Activated naive CD4-positive, alpha-beta T cell treated with anti-CD3 and anti-CD28 coated beads for 36 hours (primary cell): ENCODE measurements at regions not wholly inside any gene's neighbourhood (a gene's known extent, or its start where the extent isn't known, plus 50 kb on each side); places are given as distances from the start of the nearest gene placed in this dataset.

Experiments used
- CTCF ChIA-PET: fragments of 350-600 bp; sonication (Branson Sonifier 250); formaldehyde crosslinking; loops from one replicate; lab custom pipeline; 2021; ENCODE audit warnings: antibody characterized with exemption; lab: Charles Lee
- DNase-seq: peaks from one replicate; pipeline ENCODE4 v3.0.0-alpha.2; 2020
- H3K27ac Mint-ChIP-seq: one replicate; pipeline ENCODE4 v1.8.0; 2021; ENCODE audit warnings: mild to moderate bottlenecking, mixed read lengths
- H3K27me3 Mint-ChIP-seq: one replicate; pipeline ENCODE4 v1.8.0; 2021; ENCODE audit warnings: low read depth, mixed read lengths
- H3K36me3 Mint-ChIP-seq: one replicate; pipeline ENCODE4 v1.8.0; 2021; ENCODE audit warnings: low read depth, mixed read lengths
- H3K4me1 Mint-ChIP-seq: one replicate; pipeline ENCODE4 v1.8.0; 2021; ENCODE audit warnings: low read depth, mixed read lengths
- H3K4me3 Mint-ChIP-seq: one replicate; pipeline ENCODE4 v1.8.0; 2021; ENCODE audit warnings: mild to moderate bottlenecking, moderate library complexity, mixed read lengths
- H3K9me3 Mint-ChIP-seq: one replicate; pipeline ENCODE4 v1.8.0; 2021; ENCODE audit warnings: mixed read lengths
- intact Hi-C: fragments of 100-400 bp; cut with micrococcal nuclease; formaldehyde crosslinking; loops from one replicate; pipeline ENCODE4 v1.15.1; 2023

DNA sequence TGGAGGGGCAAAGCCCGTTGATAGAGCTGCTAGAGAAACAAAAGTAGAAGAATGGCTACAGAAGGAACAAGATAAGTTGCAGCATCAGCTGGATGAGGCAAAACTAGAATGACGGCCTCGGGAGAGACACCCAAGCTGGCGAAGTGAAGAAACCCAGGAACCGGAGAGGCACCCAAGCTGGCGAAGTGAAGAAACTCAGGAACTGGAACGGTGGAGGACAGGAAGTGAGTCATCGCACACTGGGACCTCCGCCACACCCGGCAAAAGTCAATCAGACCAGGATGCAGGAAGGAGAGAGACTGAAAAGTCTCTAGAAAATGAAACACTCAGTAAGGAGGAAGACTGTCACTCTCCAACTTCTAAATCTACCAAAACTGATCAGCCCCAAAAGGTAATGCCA, 133.0 kb upstream of the NEBL start:
- CTCF ChIA-PET: interaction anchor here (1.4 kb wide), 1 partner anchor 9 kb away, joined by 4 read pairs; no protein-coding TSS in a partner anchor
- Mint-ChIP-seq H3K27me3 (peaks cover 3% of the 10 kb centered on the region), H3K36me3 (no peaks in the 10 kb centered on the region), H3K9me3 (no peaks in the 10 kb centered on the region), H3K4me3 (no peak overlapping the region), H3K27ac (no peak overlapping the region), H3K4me1 (no peaks in the 10 kb centered on the region)
- no peak for DNase-seq
- intact Hi-C loops: no loop called here

DNA sequence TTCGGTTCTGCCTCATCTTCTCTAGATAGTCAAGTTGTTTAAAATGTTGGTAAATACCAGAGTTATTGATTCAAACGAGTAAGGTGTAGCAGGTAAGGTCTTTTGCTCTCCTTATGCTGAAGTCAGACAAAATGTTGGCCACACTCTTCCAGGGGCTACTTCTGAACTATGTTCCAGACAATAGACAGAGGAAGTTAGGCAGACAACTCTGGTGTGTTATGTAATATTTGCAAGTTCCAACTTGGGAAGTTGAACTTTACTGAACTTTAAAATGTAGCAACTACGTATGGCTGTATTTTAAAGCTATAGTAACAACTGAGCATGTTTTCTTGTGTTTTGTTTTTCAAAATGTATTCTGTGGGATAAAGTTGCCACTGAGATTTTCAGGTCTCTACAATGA, 125.7 kb upstream of the NEBL start:
- Mint-ChIP-seq H3K4me1 (no peaks in the 10 kb centered on the region), H3K27ac (no peak overlapping the region), H3K36me3 (no peaks in the 10 kb centered on the region), H3K27me3 (no peaks in the 10 kb centered on the region), H3K9me3 (no peaks in the 10 kb centered on the region), H3K4me3 (no peak overlapping the region)
- CTCF ChIA-PET: no interaction called here
- no peak for DNase-seq
- intact Hi-C loops: no loop called here

DNA sequence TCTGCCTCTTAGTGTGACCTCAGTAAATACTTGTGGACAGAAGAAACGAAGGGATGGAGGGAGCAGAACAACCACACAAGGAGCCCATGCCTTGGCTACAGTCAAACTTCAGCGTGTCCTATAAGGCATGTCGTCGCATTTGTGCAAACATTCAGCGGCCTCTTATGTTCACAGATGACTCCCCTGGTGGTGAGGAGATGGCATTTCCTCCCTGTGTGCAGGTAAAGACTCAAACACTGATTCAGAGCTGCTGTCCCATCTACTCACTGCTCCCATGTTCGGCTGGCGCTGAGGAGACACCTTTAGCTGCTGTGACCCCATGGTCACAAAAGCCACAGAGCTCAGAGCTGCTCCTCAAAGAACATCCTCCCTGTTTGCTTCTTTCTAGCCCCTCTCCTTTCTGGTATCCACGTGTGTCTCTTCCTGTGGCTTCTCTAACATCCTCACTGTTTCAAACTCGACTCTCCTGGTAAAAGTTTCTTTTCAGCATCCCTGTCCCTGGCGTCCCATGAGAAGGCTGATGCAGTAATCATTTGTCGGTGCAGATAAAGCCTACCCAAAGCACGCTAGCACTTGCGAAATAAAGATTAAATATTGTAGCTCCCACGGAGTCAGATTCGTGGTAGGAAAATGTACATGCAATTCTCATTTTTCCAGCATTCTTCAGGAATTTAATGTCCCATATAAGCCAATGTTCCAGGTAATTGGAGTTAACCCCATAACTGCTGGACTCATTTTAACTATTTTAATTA, 124.9 kb upstream of the NEBL start:
- Mint-ChIP-seq H3K4me1 (no peaks in the 10 kb centered on the region), H3K4me3 (no peak overlapping the region), H3K27ac (no peak overlapping the region), H3K36me3 (no peaks in the 10 kb centered on the region), H3K9me3 (no peaks in the 10 kb centered on the region), H3K27me3 (no peaks in the 10 kb centered on the region)
- intact Hi-C loops: no loop called here
- CTCF ChIA-PET: no interaction called here
- DNase-seq: no peak

DNA sequence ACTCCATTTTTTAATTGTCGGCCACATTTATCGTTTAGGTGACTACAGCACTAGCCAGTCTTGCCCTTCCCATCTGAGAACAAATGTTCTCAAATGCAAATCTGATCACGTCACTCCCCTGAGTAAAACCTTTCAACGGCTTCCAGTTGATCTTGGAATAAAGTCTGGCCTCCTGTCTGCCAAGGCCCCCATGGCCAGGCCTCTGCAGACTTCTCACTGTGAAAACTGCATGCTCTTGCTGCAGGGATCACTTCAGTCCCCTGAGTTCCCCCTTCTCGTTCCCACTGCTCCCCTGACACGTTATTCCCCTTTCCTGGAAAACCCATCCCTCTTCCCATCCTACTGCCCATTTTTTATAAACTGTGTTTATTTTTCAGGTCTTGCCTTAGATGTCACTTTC, 124.1 kb upstream of the NEBL start:
- DNase-seq: no peak
- Mint-ChIP-seq H3K27me3 (no peaks in the 10 kb centered on the region), H3K36me3 (no peaks in the 10 kb centered on the region), H3K27ac (no peak overlapping the region), H3K9me3 (no peaks in the 10 kb centered on the region), H3K4me3 (no peak overlapping the region), H3K4me1 (no peaks in the 10 kb centered on the region)
- intact Hi-C loops: no loop called here
- CTCF ChIA-PET: interaction anchor here (1.2 kb wide), 1 partner anchor 9 kb away, joined by 4 read pairs; no protein-coding TSS in a partner anchor

DNA sequence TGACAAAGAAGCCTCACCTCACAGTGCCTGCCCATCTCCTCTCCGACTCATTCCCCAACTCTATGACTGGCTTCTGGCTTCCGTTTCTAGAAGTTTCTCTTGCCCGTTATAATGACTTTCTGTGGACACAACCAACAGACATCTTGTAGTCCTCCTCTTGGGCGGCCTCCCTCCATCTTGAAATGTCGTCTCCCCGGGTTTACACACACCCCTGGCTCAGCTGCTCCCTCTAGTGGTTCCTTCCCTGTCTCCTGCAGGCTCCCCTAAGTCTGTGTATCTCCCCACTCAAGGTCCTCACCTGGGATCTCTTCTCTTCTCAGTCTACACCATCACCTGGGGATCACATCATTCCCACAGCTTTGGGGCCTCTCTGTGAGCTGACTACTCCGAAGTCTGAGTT, 123.4 kb upstream of the NEBL start:
- no peak overlapping the region for H3K4me3 Mint-ChIP-seq
- DNase-seq: peak; percentile 41
- no peaks in the 10 kb centered on the region for H3K36me3 Mint-ChIP-seq
- H3K9me3 Mint-ChIP-seq: no peaks in the 10 kb centered on the region
- no peak overlapping the region for H3K27ac Mint-ChIP-seq
- CTCF ChIA-PET: interaction anchor here (0.8 to 1.2 kb wide), 2 partner anchors 9 to 291 kb away, joined by 4 read pairs; no protein-coding TSS in a partner anchor
- H3K27me3 Mint-ChIP-seq: no peaks in the 10 kb centered on the region
- intact Hi-C loops: no loop called here
- no peaks in the 10 kb centered on the region for H3K4me1 Mint-ChIP-seq

DNA sequence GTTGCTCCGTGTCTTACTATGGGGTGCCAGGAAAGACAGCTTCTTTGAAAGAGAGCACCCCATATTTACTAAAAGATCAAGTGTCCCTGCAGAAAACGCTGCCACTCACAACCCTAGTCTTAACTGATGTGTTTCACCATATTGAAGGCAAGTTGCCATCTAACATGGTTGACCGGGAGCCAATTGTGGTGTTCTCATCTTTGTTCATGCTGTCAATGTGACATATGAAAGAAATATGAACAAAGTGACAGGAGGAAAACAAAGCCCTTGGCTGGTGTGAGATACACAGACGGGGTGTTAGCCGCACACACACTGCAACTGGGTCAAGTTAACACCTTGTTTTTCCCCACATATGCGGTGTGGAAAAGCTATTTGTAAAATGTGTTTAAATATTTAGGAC, 122.3 kb upstream of the NEBL start:
- intact Hi-C loops: no loop called here
- Mint-ChIP-seq H3K27ac (no peak overlapping the region), H3K4me3 (no peak overlapping the region)

DNA sequence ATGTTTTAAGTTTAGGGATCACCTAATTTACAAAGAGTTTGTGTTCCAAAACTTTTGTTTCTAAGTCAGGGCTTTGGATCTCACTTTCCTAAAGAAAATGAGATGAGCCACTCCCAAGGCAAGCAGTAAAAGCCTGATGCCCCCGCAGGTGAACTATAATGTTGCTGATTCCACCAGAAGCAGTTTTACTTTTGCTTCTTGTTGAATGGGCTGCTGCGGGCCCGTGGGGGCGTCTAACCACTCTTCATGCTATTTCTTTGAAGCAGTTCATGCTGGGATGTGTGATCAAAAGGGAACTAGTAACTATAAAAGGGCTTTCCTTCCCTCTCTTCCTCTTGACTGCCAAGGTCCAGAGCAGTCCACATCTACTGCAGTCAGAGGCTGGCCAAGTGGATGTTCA, 118.7 kb upstream of the NEBL start:
- CTCF ChIA-PET: no interaction called here
- Mint-ChIP-seq H3K36me3 (no peaks in the 10 kb centered on the region), H3K4me3 (no peak overlapping the region), H3K27me3 (no peaks in the 10 kb centered on the region), H3K27ac (no peak overlapping the region), H3K9me3 (no peaks in the 10 kb centered on the region), H3K4me1 (no peaks in the 10 kb centered on the region)
- intact Hi-C loops: no loop called here
- DNase-seq: no peak

More for the DNA sequence above, 122.3 kb upstream of the NEBL start:
- H3K4me1 Mint-ChIP-seq: no peaks in the 10 kb centered on the region
- H3K36me3 Mint-ChIP-seq: no peaks in the 10 kb centered on the region
- H3K27me3 Mint-ChIP-seq: no peaks in the 10 kb centered on the region
- CTCF ChIA-PET: no interaction called here
- no peak for DNase-seq
- no peaks in the 10 kb centered on the region for H3K9me3 Mint-ChIP-seq

DNA sequence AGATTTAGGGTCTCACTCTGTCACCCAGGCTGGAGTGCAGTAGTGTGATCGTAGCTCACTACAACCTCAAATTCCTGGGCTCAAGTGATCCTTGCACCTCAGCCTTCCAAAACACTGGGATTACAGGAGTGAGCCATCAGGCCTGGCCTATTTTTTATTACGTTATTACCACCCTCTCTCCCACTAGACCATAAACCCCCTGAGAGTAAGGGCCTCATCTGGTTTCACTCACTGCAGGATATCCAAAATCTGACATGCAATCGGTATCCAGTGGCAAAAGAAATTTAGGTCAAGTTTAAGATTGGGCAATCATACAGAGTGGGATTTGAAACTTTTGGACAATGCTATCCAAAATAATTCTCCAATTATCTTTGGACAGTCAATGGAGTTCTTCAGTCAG, 117.0 kb upstream of the NEBL start:
- H3K27ac Mint-ChIP-seq: no peak overlapping the region
- no peak overlapping the region for H3K4me3 Mint-ChIP-seq
- intact Hi-C loops: no loop called here
- H3K9me3 Mint-ChIP-seq: no peaks in the 10 kb centered on the region
- no peak for DNase-seq
- CTCF ChIA-PET: no interaction called here
- H3K27me3 Mint-ChIP-seq: no peaks in the 10 kb centered on the region
- H3K36me3 Mint-ChIP-seq: no peaks in the 10 kb centered on the region
- no peaks in the 10 kb centered on the region for H3K4me1 Mint-ChIP-seq

DNA sequence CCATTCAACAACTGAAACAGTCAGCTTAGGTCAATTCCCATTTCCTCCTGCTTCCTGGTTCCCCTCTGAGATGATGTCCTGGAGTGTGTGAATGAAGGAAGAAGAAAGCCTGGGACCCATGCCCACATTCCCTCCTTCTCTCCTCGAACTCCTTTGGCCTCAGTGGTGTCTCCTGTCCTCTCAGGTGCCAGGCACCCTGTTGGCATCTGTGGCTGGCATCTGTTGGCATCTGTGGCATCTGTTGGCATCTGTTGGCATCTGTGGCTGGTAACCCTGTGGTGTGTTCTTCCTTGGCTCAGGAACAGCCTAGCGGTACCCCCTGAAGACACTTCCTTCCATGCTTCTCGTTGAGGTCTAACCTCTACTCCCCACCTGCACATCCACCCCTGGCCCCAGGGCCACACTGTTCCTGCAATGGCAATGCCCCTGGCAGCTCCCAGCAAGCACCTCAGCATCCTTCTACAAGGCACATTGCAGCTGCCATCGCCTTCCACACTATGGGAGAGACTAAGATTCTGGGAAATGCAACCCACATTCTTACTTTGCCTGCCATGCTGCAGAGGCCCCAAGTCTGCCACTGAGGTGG, 114.4 kb upstream of the NEBL start:
- no peaks in the 10 kb centered on the region for H3K9me3 Mint-ChIP-seq
- CTCF ChIA-PET: no interaction called here
- no peaks in the 10 kb centered on the region for H3K4me1 Mint-ChIP-seq
- no peak overlapping the region for H3K27ac Mint-ChIP-seq
- no peak for DNase-seq
- intact Hi-C loops: no loop called here
- H3K27me3 Mint-ChIP-seq: peaks cover 5% of the 10 kb centered on the region
- no peak overlapping the region for H3K4me3 Mint-ChIP-seq
- no peaks in the 10 kb centered on the region for H3K36me3 Mint-ChIP-seq

DNA sequence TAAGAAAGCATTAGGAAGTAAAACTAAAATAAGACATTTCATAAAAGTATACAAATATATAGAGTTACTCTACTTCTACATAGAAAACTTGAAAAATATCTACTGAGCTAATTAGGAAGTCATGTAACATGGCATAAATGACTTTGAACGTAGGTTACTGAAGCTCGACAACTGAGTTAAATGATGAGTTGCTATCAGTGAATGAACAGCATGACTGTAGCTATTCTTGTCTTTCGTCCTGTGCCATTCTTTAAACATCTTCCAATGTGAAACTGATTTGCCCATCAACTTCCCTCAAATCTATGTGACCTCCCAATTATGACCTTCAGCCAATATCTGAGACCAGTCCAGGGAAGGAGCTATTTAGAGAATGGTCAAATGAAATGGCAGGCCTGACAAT, 113.5 kb upstream of the NEBL start:
- Mint-ChIP-seq H3K4me1 (no peaks in the 10 kb centered on the region), H3K36me3 (no peaks in the 10 kb centered on the region), H3K27me3 (peaks cover 5% of the 10 kb centered on the region), H3K27ac (no peak overlapping the region), H3K4me3 (no peak overlapping the region), H3K9me3 (no peaks in the 10 kb centered on the region)
- intact Hi-C loops: no loop called here
- CTCF ChIA-PET: no interaction called here
- no peak for DNase-seq

DNA sequence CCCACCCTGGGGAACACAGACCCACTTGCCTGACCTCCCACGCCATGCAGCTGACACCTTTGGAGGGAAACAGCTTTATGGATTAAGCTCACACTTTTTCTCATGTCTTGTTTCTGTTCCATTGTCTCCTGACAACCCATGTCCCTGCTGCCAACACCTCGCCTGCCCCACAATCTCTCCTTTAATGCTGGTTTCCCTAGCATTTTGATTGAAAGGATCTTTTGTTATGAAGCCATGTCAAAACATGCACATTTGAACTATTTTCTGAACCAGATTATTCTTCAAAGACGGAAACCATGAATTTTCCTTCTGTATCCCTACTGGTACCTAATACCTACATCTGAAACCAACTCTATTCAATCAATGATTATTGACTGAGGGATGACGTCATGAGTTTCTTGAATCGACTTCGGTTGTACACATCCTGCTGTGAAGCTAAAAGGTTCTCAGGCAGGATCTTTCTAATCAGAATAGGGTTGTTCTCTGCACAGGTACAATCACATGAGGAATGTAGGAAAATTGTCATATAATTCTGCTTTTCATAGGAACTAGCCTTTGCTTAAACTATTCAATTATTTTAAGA, 106.2 kb upstream of the NEBL start:
- Mint-ChIP-seq H3K9me3 (no peaks in the 10 kb centered on the region), H3K36me3 (no peaks in the 10 kb centered on the region), H3K27me3 (peaks cover 5% of the 10 kb centered on the region), H3K4me1 (no peaks in the 10 kb centered on the region), H3K27ac (no peak overlapping the region), H3K4me3 (no peak overlapping the region)
- intact Hi-C loops: no loop called here
- CTCF ChIA-PET: interaction anchor here (0.7 kb wide), 1 partner anchor 10 kb away, joined by 6 read pairs; no protein-coding TSS in a partner anchor
- no peak for DNase-seq

DNA sequence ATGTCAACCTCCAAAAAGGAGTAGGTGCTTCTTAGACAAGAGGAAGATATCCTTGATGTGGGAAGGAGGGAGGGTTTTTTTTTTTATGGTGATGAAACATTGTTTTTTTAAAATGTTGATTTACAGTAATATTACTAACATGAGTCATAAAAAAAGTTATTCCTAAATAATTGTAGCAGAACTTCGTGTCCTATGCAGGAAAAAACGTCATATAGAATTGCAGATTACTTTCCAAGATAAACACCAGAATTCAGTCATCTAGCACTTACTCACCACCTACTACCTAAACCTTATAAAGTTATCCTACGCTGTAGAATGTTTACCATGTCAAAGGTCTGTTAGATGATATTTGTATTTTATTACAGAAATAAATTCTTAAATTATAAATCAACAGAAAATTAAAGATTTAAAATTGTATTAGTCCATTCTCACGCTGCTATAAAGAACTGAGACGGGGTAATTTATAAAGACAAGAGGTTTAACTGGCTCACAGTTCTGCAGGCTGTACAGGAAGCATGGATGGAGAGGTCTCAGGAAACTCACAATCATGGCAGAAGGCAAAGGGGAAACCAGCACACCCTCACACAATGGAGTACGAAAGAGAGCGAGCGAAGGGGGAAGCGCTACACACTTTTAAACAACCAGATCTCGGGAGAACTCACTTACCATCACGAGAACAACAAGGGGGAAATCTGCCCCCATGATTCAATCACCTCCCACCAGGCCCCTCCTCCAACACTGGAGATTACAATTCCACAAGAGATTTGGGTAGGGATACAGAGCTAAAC, 105.2 kb upstream of the NEBL start:
- H3K9me3 Mint-ChIP-seq: no peaks in the 10 kb centered on the region
- DNase-seq: no peak
- no peak overlapping the region for H3K4me3 Mint-ChIP-seq
- intact Hi-C loops: no loop called here
- no peaks in the 10 kb centered on the region for H3K36me3 Mint-ChIP-seq
- no peaks in the 10 kb centered on the region for H3K4me1 Mint-ChIP-seq
- peaks cover under 1% of the 10 kb centered on the region for H3K27me3 Mint-ChIP-seq
- CTCF ChIA-PET: no interaction called here
- no peak overlapping the region for H3K27ac Mint-ChIP-seq
